Thyroid gland (tissue), 4 donors: ENCODE measurements at regions not wholly inside any gene's neighbourhood (a gene's known extent, or its start where the extent isn't known, plus 50 kb on each side); places are given as distances from the start of the nearest gene placed in this dataset.

Experiments used
- POLR2A ChIP-seq, 2 donors: fragments of 450-650 bp; IDR thresholded peaks; one replicate each; pipeline ENCODE4 v1.6.1; 2017; ENCODE audit warnings: antibody characterized with exemption in 2 of 2, mild to moderate bottlenecking in 2 of 2, moderate library complexity in 1 of 2
- TF ChIP-seq, protein P1 (sequence below), 6 experiments: fragments of 200-600 bp in 3 of 6; fragments of 450-650 bp in 3 of 6; sonication (generic) in 3 of 6; IDR thresholded peaks; one replicate each; pipeline ENCODE4 v1.5.1; 2016 to 2019; ENCODE audit warnings: antibody characterized with exemption in 6 of 6, mild to moderate bottlenecking in 2 of 6, inconsistent platforms in 1 of 6, moderate library complexity in 1 of 6

GRCh38 chr1:224506141-224506814 is 71.7 kb upstream of the WDR26 start:
- TF ChIP-seq, protein P1, sequence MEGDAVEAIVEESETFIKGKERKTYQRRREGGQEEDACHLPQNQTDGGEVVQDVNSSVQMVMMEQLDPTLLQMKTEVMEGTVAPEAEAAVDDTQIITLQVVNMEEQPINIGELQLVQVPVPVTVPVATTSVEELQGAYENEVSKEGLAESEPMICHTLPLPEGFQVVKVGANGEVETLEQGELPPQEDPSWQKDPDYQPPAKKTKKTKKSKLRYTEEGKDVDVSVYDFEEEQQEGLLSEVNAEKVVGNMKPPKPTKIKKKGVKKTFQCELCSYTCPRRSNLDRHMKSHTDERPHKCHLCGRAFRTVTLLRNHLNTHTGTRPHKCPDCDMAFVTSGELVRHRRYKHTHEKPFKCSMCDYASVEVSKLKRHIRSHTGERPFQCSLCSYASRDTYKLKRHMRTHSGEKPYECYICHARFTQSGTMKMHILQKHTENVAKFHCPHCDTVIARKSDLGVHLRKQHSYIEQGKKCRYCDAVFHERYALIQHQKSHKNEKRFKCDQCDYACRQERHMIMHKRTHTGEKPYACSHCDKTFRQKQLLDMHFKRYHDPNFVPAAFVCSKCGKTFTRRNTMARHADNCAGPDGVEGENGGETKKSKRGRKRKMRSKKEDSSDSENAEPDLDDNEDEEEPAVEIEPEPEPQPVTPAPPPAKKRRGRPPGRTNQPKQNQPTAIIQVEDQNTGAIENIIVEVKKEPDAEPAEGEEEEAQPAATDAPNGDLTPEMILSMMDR (IDR thresholded peaks at IDR 0.05) = no peak
- TF ChIP-seq POLR2A (IDR thresholded peaks at IDR 0.05) = no peak
